CD4-positive, alpha-beta T cell (primary cell): ENCODE measurements at regions not wholly inside any gene's neighbourhood (a gene's known extent, or its start where the extent isn't known, plus 50 kb on each side); places are given as distances from the start of the nearest gene placed in this dataset.

Source experiments
- ATAC-seq: fragments of 200-7000 bp; cut with Tn5 transposase; one replicate; pipeline ENCODE4 v1.10.0; 2022; ENCODE audit warnings: mild to moderate bottlenecking; ENCODE audit not compliant: poor library complexity
- CTCF ChIA-PET: fragments of 350-600 bp; sonication (Branson Sonifier 250); formaldehyde crosslinking; loops from one replicate; lab custom pipeline; 2021; ENCODE audit warnings: antibody characterized with exemption, inconsistent platforms; lab: Charles Lee
- POLR2A ChIA-PET: fragments of 350-600 bp; sonication (Branson Sonifier 250); formaldehyde crosslinking; loops from one replicate; lab custom pipeline; 2021; ENCODE audit warnings: antibody characterized with exemption, inconsistent platforms; lab: Charles Lee
- DNase-seq, 14 experiments: peaks; one replicate each; pipeline ENCODE4 v3.0.0-alpha.2; 2013 to 2020; ENCODE audit warnings: mixed read lengths in 2 of 14
- H3K27ac ChIP-seq, 2 donors: one replicate each; pipeline versions ENCODE4 v1.5.1 to v1.7.0; 2013; ENCODE audit warnings: low read length in 2 of 2, low read depth in 1 of 2, mild to moderate bottlenecking in 1 of 2
- H3K27me3 ChIP-seq, 2 experiments: 1 replicate in 1 of 2; 2 replicates in 1 of 2; pipeline versions ENCODE4 v1.6.1 to v1.7.0; 2013; ENCODE audit warnings: low read length in 2 of 2, control low read depth in 1 of 2, mild to moderate bottlenecking in 1 of 2, moderate library complexity in 1 of 2; ENCODE audit not compliant: insufficient read depth in 2 of 2, control insufficient read depth in 1 of 2
- H3K36me3 ChIP-seq: one replicate; pipeline ENCODE4 v1.6.1; 2013; ENCODE audit warnings: low read length, control low read depth; ENCODE audit not compliant: insufficient read depth
- H3K4me1 ChIP-seq: one replicate; pipeline ENCODE4 v1.6.1; 2013; ENCODE audit warnings: low read length, control low read depth; ENCODE audit not compliant: insufficient read depth
- H3K4me3 ChIP-seq: one replicate; pipeline ENCODE4 v1.5.1; 2013; ENCODE audit warnings: mild to moderate bottlenecking, low read length, moderate library complexity
- H3K9me3 ChIP-seq, 2 experiments: 1 replicate in 1 of 2; 2 replicates in 1 of 2; pipeline versions ENCODE4 v1.6.1 to v1.7.0; 2013; ENCODE audit warnings: low read length in 2 of 2, mild to moderate bottlenecking in 2 of 2, control low read depth in 1 of 2, moderate library complexity in 1 of 2; ENCODE audit not compliant: control insufficient read depth in 1 of 2, insufficient read depth in 1 of 2
- H3K27ac Mint-ChIP-seq: one replicate; pipeline ENCODE4 v1.8.0; 2020; ENCODE audit warnings: mixed read lengths
- H3K27me3 Mint-ChIP-seq: one replicate; pipeline ENCODE4 v1.8.0; 2021; ENCODE audit warnings: mixed read lengths
- H3K36me3 Mint-ChIP-seq: one replicate; pipeline ENCODE4 v1.8.0; 2021; ENCODE audit warnings: low read depth, mixed read lengths
- H3K4me1 Mint-ChIP-seq: one replicate; pipeline ENCODE4 v1.8.0; 2021; ENCODE audit warnings: low read depth, mixed read lengths
- H3K4me3 Mint-ChIP-seq: one replicate; pipeline ENCODE4 v1.8.0; 2020; ENCODE audit warnings: mild to moderate bottlenecking, mixed read lengths
- H3K9me3 Mint-ChIP-seq: one replicate; pipeline ENCODE4 v1.8.0; 2020; ENCODE audit warnings: mixed read lengths
- intact Hi-C, 2 experiments: fragments of 100-400 bp; cut with DNase I in 1 of 2; cut with micrococcal nuclease in 1 of 2; formaldehyde crosslinking; loops; one replicate each; pipeline versions ENCODE4 v1.15.1 to v1.9.0; 2023 to 2025; cut with DNase I, micrococcal nuclease
- TF ChIP-seq, protein P1 (sequence below): fragments of 200-600 bp; IDR thresholded peaks from one replicate; pipeline ENCODE4 v1.8.0; 2022; ENCODE audit warnings: antibody characterized with exemption, mild to moderate bottlenecking

- Histone ChIP-seq H3K4me1 (no peaks in the 10 kb centered on the region), H3K4me3 (no peak overlapping the region), H3K9me3 (no peaks in the 10 kb centered on the region), H3K27ac (no peak overlapping the region), H3K36me3 (no peaks in the 10 kb centered on the region), H3K27me3 (no peaks in the 10 kb centered on the region)
- no peak for ATAC-seq
- Mint-ChIP-seq H3K27me3 (peaks cover 4% of the 10 kb centered on the region), H3K27ac (no peak overlapping the region), H3K4me1 (peaks cover 15% of the 10 kb centered on the region), H3K36me3 (no peaks in the 10 kb centered on the region), H3K9me3 (no peaks in the 10 kb centered on the region), H3K4me3 (no peak overlapping the region)
- no peak for DNase-seq
- CTCF ChIA-PET, result no interaction called here
- intact Hi-C loops, result no loop called here
- POLR2A ChIA-PET, result no interaction called here
- TF ChIP-seq, protein P1, sequence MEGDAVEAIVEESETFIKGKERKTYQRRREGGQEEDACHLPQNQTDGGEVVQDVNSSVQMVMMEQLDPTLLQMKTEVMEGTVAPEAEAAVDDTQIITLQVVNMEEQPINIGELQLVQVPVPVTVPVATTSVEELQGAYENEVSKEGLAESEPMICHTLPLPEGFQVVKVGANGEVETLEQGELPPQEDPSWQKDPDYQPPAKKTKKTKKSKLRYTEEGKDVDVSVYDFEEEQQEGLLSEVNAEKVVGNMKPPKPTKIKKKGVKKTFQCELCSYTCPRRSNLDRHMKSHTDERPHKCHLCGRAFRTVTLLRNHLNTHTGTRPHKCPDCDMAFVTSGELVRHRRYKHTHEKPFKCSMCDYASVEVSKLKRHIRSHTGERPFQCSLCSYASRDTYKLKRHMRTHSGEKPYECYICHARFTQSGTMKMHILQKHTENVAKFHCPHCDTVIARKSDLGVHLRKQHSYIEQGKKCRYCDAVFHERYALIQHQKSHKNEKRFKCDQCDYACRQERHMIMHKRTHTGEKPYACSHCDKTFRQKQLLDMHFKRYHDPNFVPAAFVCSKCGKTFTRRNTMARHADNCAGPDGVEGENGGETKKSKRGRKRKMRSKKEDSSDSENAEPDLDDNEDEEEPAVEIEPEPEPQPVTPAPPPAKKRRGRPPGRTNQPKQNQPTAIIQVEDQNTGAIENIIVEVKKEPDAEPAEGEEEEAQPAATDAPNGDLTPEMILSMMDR, result no peak
Measured at GRCh38 chr6:14221564-14222279, 104.2 kb downstream of the CD83 start.

- TF ChIP-seq, protein P1, result no peak
- H3K4me3 Mint-ChIP-seq, result no peak overlapping the region
- ChIA-PET POLR2A (no interaction called here), CTCF (no interaction called here)
- no peak overlapping the region for H3K27ac Mint-ChIP-seq
- Histone ChIP-seq H3K4me1 (no peaks in the 10 kb centered on the region), H3K27me3 (no peaks in the 10 kb centered on the region), H3K27ac (no peak overlapping the region), H3K36me3 (no peaks in the 10 kb centered on the region), H3K4me3 (no peak overlapping the region), H3K9me3 (no peaks in the 10 kb centered on the region)
- DNase-seq (no peak), ATAC-seq (no peak)
- no peaks in the 10 kb centered on the region for H3K36me3 Mint-ChIP-seq
- H3K27me3 Mint-ChIP-seq, result peaks cover 4% of the 10 kb centered on the region
- H3K9me3 Mint-ChIP-seq, result no peaks in the 10 kb centered on the region
- H3K4me1 Mint-ChIP-seq, result peaks cover 15% of the 10 kb centered on the region
- intact Hi-C loops, result no loop called here
Measured at GRCh38 chr6:14222956-14223355, 105.4 kb downstream of the CD83 start.

DNA sequence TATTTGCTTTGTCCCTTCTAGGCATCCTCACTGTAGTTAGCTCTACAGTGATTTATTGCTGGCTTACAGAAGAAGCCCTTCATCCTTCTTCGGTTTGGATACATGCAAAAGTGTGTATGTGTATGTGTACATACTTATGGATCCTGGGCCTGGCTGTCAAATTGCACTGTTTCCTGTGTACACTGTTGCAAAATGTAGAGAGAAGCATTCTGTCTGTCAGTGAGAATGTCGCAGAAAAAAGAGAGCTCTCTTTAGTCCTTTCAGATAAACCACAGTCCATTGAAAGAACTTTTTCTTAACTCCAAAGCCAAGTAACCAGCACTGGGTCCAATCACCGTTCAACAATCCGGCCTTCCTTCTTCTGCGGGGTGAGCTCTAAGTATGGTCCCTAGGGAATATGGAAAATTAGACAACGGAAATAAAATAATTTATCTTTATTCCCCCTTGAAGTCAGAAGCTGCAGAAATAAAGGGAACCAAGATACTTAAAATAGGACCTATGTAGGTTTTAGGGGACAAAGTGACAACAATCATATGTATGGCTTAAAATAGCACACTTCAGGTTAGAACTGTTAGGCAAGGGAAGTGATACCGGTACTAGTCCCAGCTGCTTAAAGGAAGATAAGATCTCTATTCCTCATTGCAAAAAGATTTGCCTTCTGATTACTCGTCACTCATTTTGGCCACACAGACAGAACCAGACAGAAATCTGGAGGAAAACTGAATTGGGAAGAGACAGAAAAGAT is 107.0 kb downstream of the CD83 start:
- H3K36me3 ChIP-seq, result no peaks in the 10 kb centered on the region
- no peaks in the 10 kb centered on the region for H3K9me3 Mint-ChIP-seq
- H3K4me1 ChIP-seq, result peaks cover 3% of the 10 kb centered on the region
- H3K27me3 Mint-ChIP-seq, result peaks cover 4% of the 10 kb centered on the region
- TF ChIP-seq, protein P1, result no peak
- DNase-seq, result no peak
- peaks cover 28% of the 10 kb centered on the region for H3K4me1 Mint-ChIP-seq
- no peak for ATAC-seq
- CTCF ChIA-PET, result no interaction called here
- H3K27ac Mint-ChIP-seq, result no peak overlapping the region
- H3K27ac ChIP-seq, result no peak overlapping the region
- H3K9me3 ChIP-seq, result no peaks in the 10 kb centered on the region
- POLR2A ChIA-PET, result no interaction called here
- no peaks in the 10 kb centered on the region for H3K36me3 Mint-ChIP-seq
- no peaks in the 10 kb centered on the region for H3K27me3 ChIP-seq
- no peak overlapping the region for H3K4me3 ChIP-seq
- intact Hi-C loops, result loop anchor here in 1 of 2 experiments (5.0 kb wide), 1 partner anchor 53 kb away; no protein-coding TSS in a partner anchor
- no peak overlapping the region for H3K4me3 Mint-ChIP-seq
